KMS-11 (cell line): ENCODE measurements at regions not wholly inside any gene's neighbourhood (a gene's known extent, or its start where the extent isn't known, plus 50 kb on each side); places are given as distances from the start of the nearest gene placed in this dataset.

Experiments
- H2AFZ ChIP-seq: fragments of 200-600 bp; sonication (generic); 2 replicates; pipeline ENCODE4 v1.6.1; 2016; ENCODE audit warnings: antibody characterized with exemption, mixed run types, low read depth
- H3K27ac ChIP-seq: fragments of 200-600 bp; sonication (generic); 2 replicates; pipeline ENCODE4 v1.6.1; 2016; ENCODE audit warnings: mild to moderate bottlenecking, mixed run types
- H3K27me3 ChIP-seq: fragments of 200-600 bp; sonication (generic); 2 replicates; pipeline ENCODE4 v1.6.1; 2017; ENCODE audit warnings: mild to moderate bottlenecking, low read depth, mixed run types, moderate library complexity; ENCODE audit not compliant: insufficient read depth
- H3K36me3 ChIP-seq: fragments of 200-600 bp; sonication (generic); 2 replicates; pipeline ENCODE4 v1.6.1; 2017; ENCODE audit warnings: mild to moderate bottlenecking, mixed run types; ENCODE audit not compliant: insufficient read depth
- H3K4me1 ChIP-seq: fragments of 200-600 bp; sonication (generic); 2 replicates; pipeline ENCODE4 v1.6.1; 2016; ENCODE audit warnings: mild to moderate bottlenecking, low read depth, mixed run types; ENCODE audit not compliant: poor library complexity, severe bottlenecking
- H3K4me2 ChIP-seq: fragments of 200-600 bp; sonication (generic); 2 replicates; pipeline ENCODE4 v1.7.0; 2016; ENCODE audit warnings: mild to moderate bottlenecking, mixed run types
- H3K4me3 ChIP-seq: fragments of 200-600 bp; sonication (generic); IDR thresholded peaks from 2 replicates; pipeline ENCODE4 v1.6.1; 2017; ENCODE audit warnings: low read depth, low read length, mixed read lengths; ENCODE audit not compliant: insufficient read depth
- H3K79me2 ChIP-seq: fragments of 200-600 bp; sonication (generic); 2 replicates; pipeline ENCODE4 v1.6.1; 2016; ENCODE audit warnings: low read depth, mixed run types; ENCODE audit not compliant: insufficient read depth
- H3K9ac ChIP-seq: fragments of 200-600 bp; sonication (generic); 2 replicates; pipeline ENCODE4 v1.6.1; 2016; ENCODE audit warnings: mild to moderate bottlenecking, mixed run types
- H4K20me1 ChIP-seq: fragments of 200-600 bp; sonication (generic); 2 replicates; pipeline ENCODE4 v1.6.1; 2016; ENCODE audit warnings: mild to moderate bottlenecking, mixed run types; ENCODE audit not compliant: insufficient read depth
- CTCF ChIP-seq: fragments of 200-600 bp; sonication (generic); conservative IDR thresholded peaks from 2 replicates; pipeline ENCODE4 v1.6.1; 2017; ENCODE audit warnings: low read depth, mild to moderate bottlenecking, antibody characterized with exemption, low read length, moderate library complexity, mixed read lengths

- no peaks in the 10 kb centered on the region for H3K4me1 ChIP-seq
- H4K20me1 ChIP-seq: no peaks in the 10 kb centered on the region
- no peak overlapping the region for H2AFZ ChIP-seq
- no peak overlapping the region for H3K4me2 ChIP-seq
- H3K4me3 ChIP-seq: no peak overlapping the region
- TF ChIP-seq CTCF: no peak
- H3K27me3 ChIP-seq: no peaks in the 10 kb centered on the region
- no peaks in the 10 kb centered on the region for H3K36me3 ChIP-seq
- H3K79me2 ChIP-seq: no peaks in the 10 kb centered on the region
- H3K9ac ChIP-seq: no peak overlapping the region
- H3K27ac ChIP-seq: no peak overlapping the region
Measured at GRCh38 chr12:123100882-123101281, 50.0 kb downstream of the PITPNM2 start.

GRCh38 chr12:123100450-123100849 is 50.4 kb downstream of the PITPNM2 start:
- H3K4me2 ChIP-seq: no peak overlapping the region
- no peaks in the 10 kb centered on the region for H3K27me3 ChIP-seq
- no peaks in the 10 kb centered on the region for H3K79me2 ChIP-seq
- no peak overlapping the region for H2AFZ ChIP-seq
- H3K27ac ChIP-seq: no peak overlapping the region
- no peak overlapping the region for H3K9ac ChIP-seq
- no peak for TF ChIP-seq CTCF
- H3K4me3 ChIP-seq: no peak overlapping the region
- H3K4me1 ChIP-seq: no peaks in the 10 kb centered on the region
- no peaks in the 10 kb centered on the region for H3K36me3 ChIP-seq
- H4K20me1 ChIP-seq: no peaks in the 10 kb centered on the region

DNA sequence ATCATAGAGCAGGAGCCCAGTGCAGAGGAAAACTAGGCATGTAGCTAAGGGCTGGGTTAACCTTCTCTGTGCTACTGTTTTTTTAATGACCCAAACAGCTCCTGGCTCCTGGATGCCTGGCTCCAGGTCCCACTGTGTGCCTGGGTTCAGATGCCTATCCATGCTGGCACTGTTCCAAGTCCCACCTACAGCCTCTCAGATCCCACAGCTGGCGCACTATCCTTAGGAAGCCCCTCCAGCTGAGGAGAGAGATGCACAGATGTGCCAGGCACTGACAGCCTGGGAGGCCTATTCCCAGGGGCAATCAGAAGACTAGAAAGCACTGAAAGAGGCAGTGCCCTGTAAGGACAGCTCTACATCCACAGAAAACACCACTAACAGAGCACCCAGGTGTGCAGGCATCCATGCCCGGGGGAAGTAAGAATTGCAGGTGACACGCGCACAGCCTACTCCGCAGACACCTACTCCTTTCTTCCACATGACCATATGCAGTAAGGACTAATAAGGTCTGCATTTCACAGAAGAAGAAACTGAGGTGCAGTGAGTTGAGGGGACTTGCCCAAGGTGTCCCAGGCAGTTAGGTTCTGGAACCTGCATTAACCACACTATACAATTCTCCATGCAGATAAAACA is 51.2 kb downstream of the PITPNM2 start:
- Histone ChIP-seq H3K27me3 (no peaks in the 10 kb centered on the region), H4K20me1 (no peaks in the 10 kb centered on the region), H3K4me2 (no peak overlapping the region), H3K79me2 (no peaks in the 10 kb centered on the region), H2AFZ (no peak overlapping the region), H3K4me1 (no peaks in the 10 kb centered on the region), H3K36me3 (no peaks in the 10 kb centered on the region), H3K9ac (no peak overlapping the region), H3K4me3 (no peak overlapping the region), H3K27ac (no peak overlapping the region)
- no peak for TF ChIP-seq CTCF

DNA sequence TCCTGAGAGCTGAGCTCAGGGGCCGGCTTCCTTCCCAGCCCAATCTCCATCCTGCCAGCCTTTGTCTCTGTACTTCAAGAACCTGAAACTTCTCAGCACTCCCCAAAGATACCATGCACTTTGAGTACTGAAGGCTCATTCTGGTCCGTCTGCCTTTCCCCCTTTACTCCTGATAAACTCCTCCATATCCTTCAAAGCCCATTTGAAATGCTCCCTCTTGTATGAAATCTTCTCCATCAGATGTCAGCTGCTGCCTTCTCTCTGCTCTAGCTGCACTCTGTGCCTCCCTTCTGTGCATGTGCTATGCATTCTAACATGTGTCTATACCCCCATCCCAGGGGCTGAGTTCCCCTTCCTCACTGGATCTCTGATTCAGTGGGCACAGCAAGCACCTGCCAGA is 52.1 kb downstream of the PITPNM2 start:
- H4K20me1 ChIP-seq: no peaks in the 10 kb centered on the region
- H3K27ac ChIP-seq: no peak overlapping the region
- H3K79me2 ChIP-seq: no peaks in the 10 kb centered on the region
- no peak overlapping the region for H3K9ac ChIP-seq
- no peaks in the 10 kb centered on the region for H3K27me3 ChIP-seq
- H2AFZ ChIP-seq: no peak overlapping the region
- TF ChIP-seq CTCF: no peak
- no peak overlapping the region for H3K4me2 ChIP-seq
- no peak overlapping the region for H3K4me3 ChIP-seq
- no peaks in the 10 kb centered on the region for H3K36me3 ChIP-seq
- H3K4me1 ChIP-seq: no peaks in the 10 kb centered on the region
